H9 (cell line): ENCODE measurements at regions not wholly inside any gene's neighbourhood (a gene's known extent, or its start where the extent isn't known, plus 50 kb on each side); places are given as distances from the start of the nearest gene placed in this dataset.

Experiments used
- DNase-seq: peaks from one replicate; pipeline ENCODE4 v3.0.0-alpha.2; 2017
- H2AFZ ChIP-seq: one replicate; pipeline ENCODE4 v1.6.1; 2013; ENCODE audit warnings: mild to moderate bottlenecking, low read length, control low read depth, moderate library complexity
- H2AK5ac ChIP-seq: 2 replicates; pipeline ENCODE4 v1.6.1; 2013; ENCODE audit warnings: low read length, control low read depth, mixed read lengths; ENCODE audit not compliant: insufficient read length
- H2BK120ac ChIP-seq: one replicate; pipeline ENCODE4 v1.6.1; 2013; ENCODE audit warnings: low read depth, mild to moderate bottlenecking, low read length, control low read depth, inconsistent platforms; ENCODE audit not compliant: poor library complexity, severe bottlenecking
- H2BK12ac ChIP-seq: 2 replicates; pipeline ENCODE4 v1.6.1; 2013; ENCODE audit warnings: low read length, control low read depth, mixed read lengths, low read depth; ENCODE audit not compliant: insufficient read length
- H2BK15ac ChIP-seq: 2 replicates; pipeline ENCODE4 v1.6.1; 2013; ENCODE audit warnings: low read depth, low read length, control low read depth
- H2BK20ac ChIP-seq: one replicate; pipeline ENCODE4 v1.6.1; 2013; ENCODE audit warnings: low read depth, mild to moderate bottlenecking, low read length, control low read depth, inconsistent platforms; ENCODE audit not compliant: poor library complexity, severe bottlenecking
- H2BK5ac ChIP-seq: 2 replicates; pipeline ENCODE4 v1.6.1; 2013; ENCODE audit warnings: low read length, control low read depth, mixed read lengths; ENCODE audit not compliant: insufficient read length
- H3K14ac ChIP-seq: 2 replicates; pipeline ENCODE4 v1.6.1; 2013; ENCODE audit warnings: low read length, control low read depth; ENCODE audit not compliant: insufficient read depth
- H3K18ac ChIP-seq: 2 replicates; pipeline ENCODE4 v1.6.1; 2013; ENCODE audit warnings: low read depth, mild to moderate bottlenecking, mixed read lengths, low read length, control low read depth; ENCODE audit not compliant: insufficient read length
- H3K23ac ChIP-seq: 2 replicates; pipeline ENCODE4 v1.6.1; 2013; ENCODE audit warnings: low read length, control low read depth, mixed read lengths, low read depth; ENCODE audit not compliant: insufficient read length
- H3K23me2 ChIP-seq: 2 replicates; pipeline ENCODE4 v1.6.1; 2013; ENCODE audit warnings: low read depth, mild to moderate bottlenecking, mixed read lengths, low read length, control low read depth; ENCODE audit not compliant: insufficient read length, poor library complexity, severe bottlenecking
- H3K27ac ChIP-seq: 2 replicates; pipeline ENCODE4 v1.5.1; 2013; ENCODE audit warnings: low read length, control low read depth, mixed read lengths, low read depth; ENCODE audit not compliant: insufficient read length
- H3K27me3 ChIP-seq: 2 replicates; pipeline ENCODE4 v1.6.1; 2013; ENCODE audit warnings: low read length, control low read depth, inconsistent platforms; ENCODE audit not compliant: insufficient read depth
- H3K4ac ChIP-seq: 2 replicates; pipeline ENCODE4 v1.6.1; 2013; ENCODE audit warnings: low read depth, mild to moderate bottlenecking, control low read depth, inconsistent platforms, low read length, moderate library complexity
- H3K4me1 ChIP-seq: 2 replicates; pipeline ENCODE4 v1.6.1; 2013; ENCODE audit warnings: low read length, control low read depth, inconsistent platforms; ENCODE audit not compliant: insufficient read depth
- H3K4me2 ChIP-seq: 2 replicates; pipeline ENCODE4 v1.6.1; 2013; ENCODE audit warnings: low read length, control low read depth, mixed read lengths; ENCODE audit not compliant: insufficient read length, insufficient read depth
- H3K56ac ChIP-seq: 2 replicates; pipeline ENCODE4 v1.6.1; 2013; ENCODE audit warnings: low read depth, mild to moderate bottlenecking, mixed read lengths, low read length, control low read depth; ENCODE audit not compliant: insufficient read length
- H3K79me1 ChIP-seq: 2 replicates; pipeline ENCODE4 v1.6.1; 2013; ENCODE audit warnings: low read depth, mild to moderate bottlenecking, moderate library complexity, low read length, control low read depth, inconsistent platforms; ENCODE audit not compliant: insufficient read depth, poor library complexity, severe bottlenecking
- H3K79me2 ChIP-seq: 2 replicates; pipeline ENCODE4 v1.6.1; 2013; ENCODE audit warnings: low read length, control low read depth, inconsistent platforms; ENCODE audit not compliant: insufficient read depth
- H3K9ac ChIP-seq: 2 replicates; pipeline ENCODE4 v1.6.1; 2013; ENCODE audit warnings: low read length, control low read depth, mixed read lengths; ENCODE audit not compliant: insufficient read length; ENCODE audit errors: extremely low read depth
- H3K9me3 ChIP-seq: one replicate; pipeline ENCODE4 v1.6.1; 2013; ENCODE audit warnings: low read depth, low read length, inconsistent platforms; ENCODE audit not compliant: control insufficient read depth
- H3T11ph ChIP-seq: one replicate; pipeline ENCODE4 v1.6.1; 2013; ENCODE audit warnings: mild to moderate bottlenecking, low read length, control low read depth, inconsistent platforms
- H4K20me1 ChIP-seq: one replicate; pipeline ENCODE4 v1.6.1; 2013; ENCODE audit not compliant: control insufficient read depth, insufficient read length, insufficient read depth
- H4K5ac ChIP-seq: 2 replicates; pipeline ENCODE4 v1.6.1; 2013; ENCODE audit warnings: low read depth, mild to moderate bottlenecking, mixed read lengths, low read length, control low read depth; ENCODE audit not compliant: insufficient read length
- H4K8ac ChIP-seq: replicated peaks from 2 replicates; pipeline ENCODE4 v1.6.1; 2013; ENCODE audit warnings: low read length, control low read depth, mixed read lengths, low read depth; ENCODE audit not compliant: insufficient read length
- H4K91ac ChIP-seq: 2 replicates; pipeline ENCODE4 v1.6.1; 2013; ENCODE audit warnings: low read depth, mild to moderate bottlenecking, moderate library complexity, mixed read lengths, low read length, control low read depth; ENCODE audit not compliant: insufficient read length
- H3K27ac Mint-ChIP-seq, 3 experiments: 2 replicates in 2 of 3; 3 replicates in 1 of 3; pipeline ENCODE4 v1.8.0; 2020 to 2021; ENCODE audit warnings: mixed read lengths in 3 of 3, mild to moderate bottlenecking in 1 of 3, moderate library complexity in 1 of 3
- H3K27me3 Mint-ChIP-seq: 2 replicates; pipeline ENCODE4 v1.8.0; 2021; ENCODE audit warnings: low read depth, mild to moderate bottlenecking, moderate library complexity, mixed read lengths
- H3K36me3 Mint-ChIP-seq, 3 experiments: 2 replicates in 2 of 3; 3 replicates in 1 of 3; pipeline ENCODE4 v1.8.0; 2020 to 2021; ENCODE audit warnings: low read depth in 3 of 3, mixed read lengths in 3 of 3; ENCODE audit not compliant: insufficient read depth in 1 of 3
- H3K4me1 Mint-ChIP-seq, 2 experiments: 2 replicates each; pipeline ENCODE4 v1.8.0; 2020; ENCODE audit warnings: mixed read lengths in 2 of 2
- H3K4me3 Mint-ChIP-seq, 2 experiments: 2 replicates in 1 of 2; 3 replicates in 1 of 2; pipeline ENCODE4 v1.8.0; 2020 to 2021; ENCODE audit warnings: mild to moderate bottlenecking in 2 of 2, mixed read lengths in 2 of 2, moderate library complexity in 1 of 2
- H3K9me3 Mint-ChIP-seq, 2 experiments: 2 replicates in 1 of 2; 3 replicates in 1 of 2; pipeline ENCODE4 v1.8.0; 2020; ENCODE audit warnings: mild to moderate bottlenecking in 2 of 2, mixed read lengths in 2 of 2, moderate library complexity in 1 of 2
- WGBS: extraction: QIAGEN DNeasy Blood & Tissue Kit; methylation state at CpG from one replicate; pipeline ENCODE4 v1.1.7; 2013; ENCODE audit warnings: missing lambda C conversion rate, low lambda C conversion rate, mixed read lengths; ENCODE audit not compliant: insufficient read length; ENCODE audit errors: extremely low coverage; 5-methylcytosine and 5-hydroxymethylcytosine counted together
- TF ChIP-seq, protein P1 (sequence below): fragments of 200-600 bp; sonication (generic); conservative IDR thresholded peaks from 3 replicates; pipeline ENCODE4 v1.8.0; 2021; ENCODE audit warnings: antibody characterized with exemption, mild to moderate bottlenecking

DNA sequence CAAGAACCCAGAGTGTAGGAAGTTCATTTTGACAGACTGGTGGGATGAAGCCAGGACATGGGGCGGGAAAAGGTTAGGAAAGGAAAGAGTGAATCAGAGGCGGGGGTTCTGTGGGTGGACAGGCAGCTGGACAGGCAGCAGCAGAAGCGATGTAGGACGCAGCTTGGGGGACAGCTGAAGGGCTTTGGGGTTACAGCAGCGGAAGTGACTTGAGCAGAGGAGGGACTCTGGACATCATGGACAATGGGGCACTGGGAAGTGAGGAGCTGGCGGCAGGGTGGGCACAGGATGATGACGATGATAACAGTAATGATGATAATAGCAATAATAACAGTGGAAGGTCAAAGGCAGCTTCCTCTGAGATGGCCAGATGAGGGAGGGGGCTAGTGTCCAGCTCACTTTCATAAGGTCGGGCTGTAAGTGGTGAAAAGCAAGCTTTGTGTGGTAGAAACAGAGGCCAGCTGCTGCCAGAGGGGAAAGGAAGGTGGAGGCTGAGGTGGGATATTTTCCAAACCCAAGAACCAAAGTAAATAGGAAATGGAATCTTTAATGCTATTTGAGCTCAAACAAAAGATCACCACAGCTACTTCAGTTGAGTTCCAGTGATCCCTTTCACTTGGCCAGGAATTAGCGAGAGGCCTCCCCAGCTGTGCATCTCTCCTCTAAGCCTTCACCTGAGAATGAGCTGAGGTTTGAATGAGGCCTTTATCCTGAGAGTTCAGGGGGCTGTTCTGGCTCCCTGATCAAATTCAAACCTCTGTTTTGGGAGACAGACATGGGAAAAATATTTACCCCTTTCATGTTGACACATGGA is 433.5 kb downstream of the DHX35 start:
- Histone ChIP-seq H2BK20ac (no peak overlapping the region), H2BK15ac (no peak overlapping the region), H3K23me2 (no peaks in the 10 kb centered on the region), H3K27ac (no peak overlapping the region), H2AK5ac (no peak overlapping the region), H3K79me2 (no peaks in the 10 kb centered on the region), H4K20me1 (no peaks in the 10 kb centered on the region), H2BK120ac (no peak overlapping the region), H3T11ph (no peak overlapping the region), H3K23ac (no peak overlapping the region), H4K5ac (no peak overlapping the region), H3K4ac (no peak overlapping the region), H3K9me3 (no peaks in the 10 kb centered on the region), H3K79me1 (no peaks in the 10 kb centered on the region), H2BK12ac (no peak overlapping the region), H3K4me1 (no peaks in the 10 kb centered on the region), H4K91ac (no peak overlapping the region), H3K14ac (no peak overlapping the region), H4K8ac (no peak overlapping the region), H2BK5ac (no peak overlapping the region), H3K27me3 (no peaks in the 10 kb centered on the region), H3K18ac (no peak overlapping the region), H3K4me2 (no peak overlapping the region), H3K56ac (no peak overlapping the region), H3K9ac (no peak overlapping the region), H2AFZ (no peak overlapping the region)
- H3K36me3 Mint-ChIP-seq, result no peaks in the 10 kb centered on the region
- peaks cover 6% of the 10 kb centered on the region in 2 experiments; a peak in 2 of 4 replicates for H3K4me1 Mint-ChIP-seq
- H3K27ac Mint-ChIP-seq, result 0 out of 7 replicates have a peak overlapping the region, but pooled peaks of 1 of the 3 experiments have one; percentile 31
- no peak for DNase-seq
- no peak overlapping the region for H3K4me3 Mint-ChIP-seq
- WGBS, result no CpG with 5 or more reads among the region's 9 CpGs
- no peaks in the 10 kb centered on the region for H3K9me3 Mint-ChIP-seq
- no peaks in the 10 kb centered on the region for H3K27me3 Mint-ChIP-seq
- TF ChIP-seq, protein P1, sequence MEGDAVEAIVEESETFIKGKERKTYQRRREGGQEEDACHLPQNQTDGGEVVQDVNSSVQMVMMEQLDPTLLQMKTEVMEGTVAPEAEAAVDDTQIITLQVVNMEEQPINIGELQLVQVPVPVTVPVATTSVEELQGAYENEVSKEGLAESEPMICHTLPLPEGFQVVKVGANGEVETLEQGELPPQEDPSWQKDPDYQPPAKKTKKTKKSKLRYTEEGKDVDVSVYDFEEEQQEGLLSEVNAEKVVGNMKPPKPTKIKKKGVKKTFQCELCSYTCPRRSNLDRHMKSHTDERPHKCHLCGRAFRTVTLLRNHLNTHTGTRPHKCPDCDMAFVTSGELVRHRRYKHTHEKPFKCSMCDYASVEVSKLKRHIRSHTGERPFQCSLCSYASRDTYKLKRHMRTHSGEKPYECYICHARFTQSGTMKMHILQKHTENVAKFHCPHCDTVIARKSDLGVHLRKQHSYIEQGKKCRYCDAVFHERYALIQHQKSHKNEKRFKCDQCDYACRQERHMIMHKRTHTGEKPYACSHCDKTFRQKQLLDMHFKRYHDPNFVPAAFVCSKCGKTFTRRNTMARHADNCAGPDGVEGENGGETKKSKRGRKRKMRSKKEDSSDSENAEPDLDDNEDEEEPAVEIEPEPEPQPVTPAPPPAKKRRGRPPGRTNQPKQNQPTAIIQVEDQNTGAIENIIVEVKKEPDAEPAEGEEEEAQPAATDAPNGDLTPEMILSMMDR, result no peak
